WTC11 (cell line): ENCODE measurements at regions not wholly inside any gene's neighbourhood (a gene's known extent, or its start where the extent isn't known, plus 50 kb on each side); places are given as distances from the start of the nearest gene placed in this dataset.

Source experiments
- ATAC-seq: fragments of 200-7000 bp; cut with Tn5 transposase; 2 replicates; pipeline ENCODE4 v1.10.0; 2021; ENCODE audit warnings: mild to moderate bottlenecking, moderate library complexity
- CTCF ChIA-PET: fragments of 300-600 bp; sonication (Branson Sonifier 250); formaldehyde crosslinking; loops from one replicate; lab custom pipeline; 2021; ENCODE audit warnings: antibody characterized with exemption; lab: Charles Lee
- POLR2A ChIA-PET: fragments of 350-600 bp; sonication (Branson Sonifier 250); formaldehyde crosslinking; loops from one replicate; lab custom pipeline; 2021; ENCODE audit warnings: antibody characterized with exemption; lab: Charles Lee
- DNase-seq: peaks from one replicate; pipeline ENCODE4 v3.0.0; 2021; ENCODE audit warnings: low spot score
- H3K27ac Mint-ChIP-seq: 2 replicates; pipeline ENCODE4 v1.8.0; 2021; ENCODE audit warnings: mixed read lengths
- H3K27me3 Mint-ChIP-seq: 2 replicates; pipeline ENCODE4 v1.8.0; 2021; ENCODE audit warnings: low read depth, mild to moderate bottlenecking, moderate library complexity, mixed read lengths
- H3K36me3 Mint-ChIP-seq: 2 replicates; pipeline ENCODE4 v1.8.0; 2021; ENCODE audit warnings: mixed read lengths
- H3K4me1 Mint-ChIP-seq: 2 replicates; pipeline ENCODE4 v1.8.0; 2022; ENCODE audit warnings: mixed read lengths
- H3K4me3 Mint-ChIP-seq: 2 replicates; pipeline ENCODE4 v1.8.0; 2021; ENCODE audit warnings: mild to moderate bottlenecking, moderate library complexity, mixed read lengths
- H3K9me3 Mint-ChIP-seq: 2 replicates; pipeline ENCODE4 v1.8.0; 2021; ENCODE audit warnings: mixed read lengths
- ARID4B ChIP-seq: sonication (generic); formaldehyde crosslinking; IDR thresholded peaks from 2 replicates; pipeline ENCODE4 v1.8.0; 2023; ENCODE audit warnings: missing genetic modification reagents, mild to moderate bottlenecking, borderline replicate concordance
- ATF3 ChIP-seq: sonication (generic); formaldehyde crosslinking; conservative IDR thresholded peaks from 2 replicates; pipeline ENCODE4 v1.8.1; 2022; ENCODE audit warnings: mild to moderate bottlenecking, missing genetic modification reagents
- CBFB ChIP-seq: sonication (generic); formaldehyde crosslinking; IDR thresholded peaks from 2 replicates; pipeline ENCODE4 v1.8.1; 2022; ENCODE audit warnings: mild to moderate bottlenecking, low read depth, missing genetic modification reagents
- ELF4 ChIP-seq: sonication (generic); formaldehyde crosslinking; IDR thresholded peaks from 2 replicates; pipeline ENCODE4 v1.8.1; 2022; ENCODE audit warnings: low read depth, mild to moderate bottlenecking, moderate library complexity, missing genetic modification reagents
- FOXK1 ChIP-seq: sonication (generic); formaldehyde crosslinking; IDR thresholded peaks from 2 replicates; pipeline ENCODE4 v1.8.0; 2022; ENCODE audit warnings: mild to moderate bottlenecking, moderate library complexity, missing genetic modification reagents
- GABPB1 ChIP-seq: sonication (generic); formaldehyde crosslinking; IDR thresholded peaks from 2 replicates; pipeline ENCODE4 v1.8.1; 2023; ENCODE audit warnings: mild to moderate bottlenecking, missing genetic modification reagents
- GTF2I ChIP-seq: fragments of 250-450 bp; sonication (Bioruptor Pico); conservative IDR thresholded peaks from 2 replicates; pipeline ENCODE4 v1.4.0; 2021; ENCODE audit warnings: mild to moderate bottlenecking
- IRF2 ChIP-seq: sonication (generic); formaldehyde crosslinking; IDR thresholded peaks from 2 replicates; pipeline ENCODE4 v1.8.0; 2022; ENCODE audit warnings: low read depth, missing genetic modification reagents, borderline replicate concordance
- KAT7 ChIP-seq: sonication (generic); formaldehyde crosslinking; IDR thresholded peaks from 2 replicates; pipeline ENCODE4 v1.8.1; 2023; ENCODE audit warnings: missing genetic modification reagents, mild to moderate bottlenecking, borderline replicate concordance
- MAX ChIP-seq: sonication (generic); formaldehyde crosslinking; IDR thresholded peaks from 2 replicates; pipeline ENCODE4 v1.8.0; 2022; ENCODE audit warnings: mild to moderate bottlenecking, missing genetic modification reagents
- NFYB ChIP-seq: sonication (generic); formaldehyde crosslinking; conservative IDR thresholded peaks from 2 replicates; pipeline ENCODE4 v1.8.0; 2022; ENCODE audit warnings: low read depth, missing genetic modification reagents
- NR1H2 ChIP-seq: sonication (generic); formaldehyde crosslinking; IDR thresholded peaks from 2 replicates; pipeline ENCODE4 v1.9.0; 2021; ENCODE audit warnings: mild to moderate bottlenecking, moderate library complexity, missing genetic modification reagents
- PRDM15 ChIP-seq: sonication (generic); formaldehyde crosslinking; IDR thresholded peaks from 2 replicates; pipeline ENCODE4 v1.8.0; 2022; ENCODE audit warnings: missing genetic modification reagents
- PREB ChIP-seq: sonication (generic); formaldehyde crosslinking; IDR thresholded peaks from 2 replicates; pipeline ENCODE4 v1.8.1; 2022; ENCODE audit warnings: mild to moderate bottlenecking, missing genetic modification reagents, moderate library complexity, borderline replicate concordance
- RORB ChIP-seq: fragments of 250-450 bp; sonication (Bioruptor Pico); IDR thresholded peaks from 2 replicates; pipeline ENCODE4 v1.9.0; 2021; ENCODE audit warnings: mild to moderate bottlenecking
- SOX15 ChIP-seq: fragments of 250-450 bp; sonication (Bioruptor Pico); IDR thresholded peaks from 2 replicates; pipeline ENCODE4 v1.9.0; 2021; ENCODE audit warnings: mild to moderate bottlenecking
- TCF7 ChIP-seq: sonication (generic); formaldehyde crosslinking; IDR thresholded peaks from 2 replicates; pipeline ENCODE4 v1.8.0; 2022; ENCODE audit warnings: mild to moderate bottlenecking, low read depth, missing genetic modification reagents, moderate library complexity
- TEAD1 ChIP-seq: sonication (generic); formaldehyde crosslinking; IDR thresholded peaks from 2 replicates; pipeline ENCODE4 v1.8.0; 2022; ENCODE audit warnings: mild to moderate bottlenecking, missing genetic modification reagents
- ZBTB43 ChIP-seq: sonication (generic); formaldehyde crosslinking; IDR thresholded peaks from 2 replicates; pipeline ENCODE4 v1.8.1; 2023; ENCODE audit warnings: mild to moderate bottlenecking, missing genetic modification reagents
- ZMAT4 ChIP-seq: fragments of 250-450 bp; sonication (Bioruptor Pico); IDR thresholded peaks from 2 replicates; pipeline ENCODE4 v1.9.0; 2021; ENCODE audit warnings: mild to moderate bottlenecking
- ZNF232 ChIP-seq: sonication (generic); formaldehyde crosslinking; IDR thresholded peaks from 2 replicates; pipeline ENCODE4 v1.8.0; 2022; ENCODE audit warnings: mild to moderate bottlenecking, missing genetic modification reagents
- ZNF263 ChIP-seq: sonication (generic); formaldehyde crosslinking; IDR thresholded peaks from 2 replicates; pipeline ENCODE4 v1.8.1; 2022; ENCODE audit warnings: low read depth, mild to moderate bottlenecking, moderate library complexity, missing genetic modification reagents

- TF ChIP-seq SOX15 (no peak), TCF7 (CRISPR knock-in tag) (no peak), ZMAT4 (CRISPR knock-in tag) (no peak), NR1H2 (CRISPR knock-in tag) (no peak), GABPB1 (CRISPR knock-in tag) (no peak), PRDM15 (CRISPR knock-in tag) (no peak), RORB (CRISPR knock-in tag) (no peak)
Observed at GRCh38 chrX:131747173-131747572, 203.3 kb downstream of the OR13H1 start (continued).

- CTCF ChIA-PET, result no interaction called here
Observed at GRCh38 chrX:131752493-131753198, 208.8 kb downstream of the OR13H1 start.

More at GRCh38 chrX:131752493-131753198, 208.8 kb downstream of the OR13H1 start:
- Mint-ChIP-seq H3K27ac (no peak overlapping the region), H3K4me3 (no peak overlapping the region), H3K36me3 (peaks cover 49% of the 10 kb centered on the region)
- no peak for ATAC-seq
- POLR2A ChIA-PET, result no interaction called here
- TF ChIP-seq ZBTB43 (CRISPR knock-in tag) (no peak), CBFB (CRISPR knock-in tag) (no peak), ZNF232 (CRISPR knock-in tag) (no peak), GTF2I (CRISPR knock-in tag) (no peak), NR1H2 (CRISPR knock-in tag) (no peak), FOXK1 (CRISPR knock-in tag) (no peak), ELF4 (CRISPR knock-in tag) (no peak), PREB (CRISPR knock-in tag) (no peak), NFYB (CRISPR knock-in tag) (no peak), ARID4B (no peak), ZNF263 (no peak), KAT7 (no peak), TEAD1 (no peak), IRF2 (CRISPR knock-in tag) (no peak), ATF3 (CRISPR knock-in tag) (no peak), MAX (CRISPR knock-in tag) (no peak)
- TF ChIP-seq, all 79 proteins: peak for 0
- no peaks in the 10 kb centered on the region for H3K9me3 Mint-ChIP-seq
- H3K27me3 Mint-ChIP-seq, result no peaks in the 10 kb centered on the region
- H3K4me1 Mint-ChIP-seq, result no peaks in the 10 kb centered on the region
- no peak for DNase-seq
